ENCODE measurements at regions not wholly inside any gene's neighbourhood (a gene's known extent, or its start where the extent isn't known, plus 50 kb on each side); places are given as distances from the start of the nearest gene placed in this dataset.

DNA sequence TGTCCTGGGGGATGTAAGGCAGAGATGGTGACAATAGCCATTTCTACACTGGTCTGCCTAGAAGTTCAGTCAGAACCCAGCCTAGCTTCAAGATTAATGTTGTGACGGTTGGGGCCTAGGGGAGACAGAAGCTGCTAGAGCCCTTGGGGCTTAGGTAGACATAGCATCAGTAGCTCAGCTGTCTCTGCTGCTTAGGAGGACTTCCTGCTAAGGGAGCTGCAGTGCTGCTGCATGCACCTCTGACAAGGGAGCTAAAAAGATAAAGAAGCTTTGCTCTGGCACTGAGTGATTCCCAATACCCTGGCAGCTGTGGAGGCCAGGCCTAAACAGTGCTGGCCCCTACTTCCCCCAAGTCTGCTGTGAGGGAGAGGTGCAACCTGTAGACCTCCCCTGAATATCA is 116.0 kb downstream of the CT47B1 start:
- FAIRE-seq (no peak), DNase-seq (ENCODE audit: low read depth, low spot score) (no peak)
- Histone ChIP-seq H2AFZ (ENCODE audit: low read depth, low read length) (no peak overlapping the region), H3K4me1 (ENCODE audit: control insufficient read depth, extremely low read depth, insufficient read depth, low read length) (no peaks in the 10 kb centered on the region), H3K4me2 (ENCODE audit: insufficient read depth, low read length) (no peak overlapping the region), H3K9ac (replicated peaks; ENCODE audit: extremely low read depth, insufficient read depth, low read length) (no peak overlapping the region), H3K9me3 (replicated peaks; ENCODE audit: control insufficient read depth, insufficient read depth, low read length) (no peaks in the 10 kb centered on the region), H3K36me3 (ENCODE audit: control insufficient read depth in 2 of 2, extremely low read depth in 1 of 2, insufficient read depth in 2 of 2, low read length in 2 of 2) (no peaks in the 10 kb centered on the region), H4K20me1 (replicated peaks; ENCODE audit: control insufficient read depth, extremely low read depth, insufficient read depth, low read length) (no peaks in the 10 kb centered on the region), H3K4me3 (replicated peaks in 1 of 3; ENCODE audit: insufficient read depth in 1 of 3, low read depth in 1 of 3, low read length in 3 of 3) (no peak overlapping the region), H3K27ac (ENCODE audit: insufficient read depth, low read depth, low read length) (no peak overlapping the region), H3K27me3 (ENCODE audit: control insufficient read depth in 2 of 2, insufficient read depth in 2 of 2, low read length in 2 of 2) (no peaks in the 10 kb centered on the region), H3K79me2 (ENCODE audit: control insufficient read depth, insufficient read depth, low read length) (no peaks in the 10 kb centered on the region), H3K9me1 (replicated peaks; ENCODE audit: control insufficient read depth, extremely low read depth, insufficient read depth, low read length) (no peaks in the 10 kb centered on the region)
- POLR2A ChIA-PET: no interaction called here
- CTCF ChIA-PET: no interaction called here
- dilution Hi-C loops (cut with MboI; ENCODE audit: extremely low pct_ligation_motif_present, low sequenced_read_pairs): no loop called here
- BruUV-seq (replicated peaks): no TSS peak
- intact Hi-C loops (cut with micrococcal nuclease): no loop called here
- TF ChIP-seq, protein P1, sequence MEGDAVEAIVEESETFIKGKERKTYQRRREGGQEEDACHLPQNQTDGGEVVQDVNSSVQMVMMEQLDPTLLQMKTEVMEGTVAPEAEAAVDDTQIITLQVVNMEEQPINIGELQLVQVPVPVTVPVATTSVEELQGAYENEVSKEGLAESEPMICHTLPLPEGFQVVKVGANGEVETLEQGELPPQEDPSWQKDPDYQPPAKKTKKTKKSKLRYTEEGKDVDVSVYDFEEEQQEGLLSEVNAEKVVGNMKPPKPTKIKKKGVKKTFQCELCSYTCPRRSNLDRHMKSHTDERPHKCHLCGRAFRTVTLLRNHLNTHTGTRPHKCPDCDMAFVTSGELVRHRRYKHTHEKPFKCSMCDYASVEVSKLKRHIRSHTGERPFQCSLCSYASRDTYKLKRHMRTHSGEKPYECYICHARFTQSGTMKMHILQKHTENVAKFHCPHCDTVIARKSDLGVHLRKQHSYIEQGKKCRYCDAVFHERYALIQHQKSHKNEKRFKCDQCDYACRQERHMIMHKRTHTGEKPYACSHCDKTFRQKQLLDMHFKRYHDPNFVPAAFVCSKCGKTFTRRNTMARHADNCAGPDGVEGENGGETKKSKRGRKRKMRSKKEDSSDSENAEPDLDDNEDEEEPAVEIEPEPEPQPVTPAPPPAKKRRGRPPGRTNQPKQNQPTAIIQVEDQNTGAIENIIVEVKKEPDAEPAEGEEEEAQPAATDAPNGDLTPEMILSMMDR (IDR thresholded peaks at IDR 0.05; ENCODE audit: extremely low read depth in 1 of 2, insufficient read depth in 1 of 2, low read depth in 1 of 2, low read length in 2 of 2): no peak
- TF ChIP-seq FOS (IDR thresholded peaks at IDR 0.05; ENCODE audit: borderline replicate concordance, insufficient read depth, low read length): no peak
- TF ChIP-seq JUN (IDR thresholded peaks at IDR 0.05; ENCODE audit: borderline replicate concordance, insufficient read depth, insufficient read length, low read depth): no peak
- TF ChIP-seq EZH2 (IDR thresholded peaks at IDR 0.05; ENCODE audit: borderline replicate concordance, low read depth, low read length, severe bottlenecking): no peak
- no peak for TF ChIP-seq POLR2AphosphoS5 (IDR thresholded peaks at IDR 0.05; ENCODE audit: insufficient read depth, low read depth, low read length)
- no peak for TF ChIP-seq MYC (IDR thresholded peaks at IDR 0.05; ENCODE audit: low read depth, low read length)
- TF ChIP-seq GATA2 (IDR thresholded peaks at IDR 0.05; ENCODE audit: insufficient read depth, insufficient read length, low read depth, low read length): no peak
- TF ChIP-seq, protein P2, sequence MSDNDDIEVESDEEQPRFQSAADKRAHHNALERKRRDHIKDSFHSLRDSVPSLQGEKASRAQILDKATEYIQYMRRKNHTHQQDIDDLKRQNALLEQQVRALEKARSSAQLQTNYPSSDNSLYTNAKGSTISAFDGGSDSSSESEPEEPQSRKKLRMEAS (IDR thresholded peaks at IDR 0.05; ENCODE audit: insufficient read depth, insufficient read length): no peak
- no peak for TF ChIP-seq POLR2A (IDR thresholded peaks at IDR 0.05; ENCODE audit: low read depth, low read length)
